ENCODE measurements at regions not wholly inside any gene's neighbourhood (a gene's known extent, or its start where the extent isn't known, plus 50 kb on each side); places are given as distances from the start of the nearest gene placed in this dataset.
"Not testable (repeated sequence)": the region's sequence is repeated elsewhere in the genome, so short reads cannot be mapped to it uniquely, and the experiment has no call there.

- H3K27me3 ChIP-seq (ENCODE audit: insufficient read depth, insufficient read length), result no peaks in the 10 kb centered on the region
- DNase-seq (ENCODE audit: low read depth, low spot score), result no peak
- H3K9me3 ChIP-seq (ENCODE audit: insufficient read depth, low read length), result no peaks in the 10 kb centered on the region
- TF ChIP-seq YY1 (IDR thresholded peaks at IDR 0.05; ENCODE audit: insufficient read depth, insufficient read length) (no peak), ZNF274 (IDR thresholded peaks at IDR 0.05; ENCODE audit: low read depth, low read length) (no peak), SUZ12 (IDR thresholded peaks at IDR 0.05; ENCODE audit: extremely low read depth, insufficient read depth, insufficient read length) (no peak)
- peaks cover 2% of the 10 kb centered on the region for H3K4me1 ChIP-seq (ENCODE audit: insufficient read depth, insufficient read length)
- no peak overlapping the region for H3K4me3 ChIP-seq (ENCODE audit: insufficient read length, low read depth)
- no peak overlapping the region for H3K9ac ChIP-seq (ENCODE audit: insufficient read length, low read depth)
- no peaks in the 10 kb centered on the region for H3K36me3 ChIP-seq (ENCODE audit: insufficient read depth, insufficient read length, low read length)
Observed at GRCh38 chr12:67046062-67046461, 223.1 kb upstream of the CAND1 start.

GRCh38 chr12:67047634-67048033 lies 221.5 kb upstream of the CAND1 start:
- Histone ChIP-seq H3K27me3 (ENCODE audit: insufficient read depth, insufficient read length) (no peaks in the 10 kb centered on the region), H3K9me3 (ENCODE audit: insufficient read depth, low read length) (no peaks in the 10 kb centered on the region), H3K4me3 (ENCODE audit: insufficient read length, low read depth) (no peak overlapping the region), H3K4me1 (ENCODE audit: insufficient read depth, insufficient read length) (peaks cover 2% of the 10 kb centered on the region), H3K36me3 (ENCODE audit: insufficient read depth, insufficient read length, low read length) (no peaks in the 10 kb centered on the region), H3K9ac (ENCODE audit: insufficient read length, low read depth) (no peak overlapping the region)
- TF ChIP-seq YY1 (IDR thresholded peaks at IDR 0.05; ENCODE audit: insufficient read depth, insufficient read length) (no peak), ZNF274 (IDR thresholded peaks at IDR 0.05; ENCODE audit: low read depth, low read length) (no peak), SUZ12 (IDR thresholded peaks at IDR 0.05; ENCODE audit: extremely low read depth, insufficient read depth, insufficient read length) (no peak)
- DNase-seq (ENCODE audit: low read depth, low spot score), result no peak

GRCh38 chr12:67048371-67048770 lies 220.8 kb upstream of the CAND1 start:
- H3K4me1 ChIP-seq (ENCODE audit: insufficient read depth, insufficient read length), result no peaks in the 10 kb centered on the region
- H3K27me3 ChIP-seq (ENCODE audit: insufficient read depth, insufficient read length), result no peaks in the 10 kb centered on the region
- H3K4me3 ChIP-seq (ENCODE audit: insufficient read length, low read depth), result no peak overlapping the region
- no peaks in the 10 kb centered on the region for H3K36me3 ChIP-seq (ENCODE audit: insufficient read depth, insufficient read length, low read length)
- DNase-seq (ENCODE audit: low read depth, low spot score), result no peak
- no peak overlapping the region for H3K9ac ChIP-seq (ENCODE audit: insufficient read length, low read depth)
- no peak for TF ChIP-seq SUZ12 (IDR thresholded peaks at IDR 0.05; ENCODE audit: extremely low read depth, insufficient read depth, insufficient read length)
- no peak for TF ChIP-seq ZNF274 (IDR thresholded peaks at IDR 0.05; ENCODE audit: low read depth, low read length)
- TF ChIP-seq YY1 (IDR thresholded peaks at IDR 0.05; ENCODE audit: insufficient read depth, insufficient read length), result no peak
- H3K9me3 ChIP-seq (ENCODE audit: insufficient read depth, low read length), result no peaks in the 10 kb centered on the region

GRCh38 chr12:67049199-67049598 lies 220.0 kb upstream of the CAND1 start:
- not testable (repeated sequence) for H3K9ac ChIP-seq (ENCODE audit: insufficient read length, low read depth); H3K4me3 ChIP-seq (ENCODE audit: insufficient read length, low read depth); H3K36me3 ChIP-seq (ENCODE audit: insufficient read depth, insufficient read length, low read length); DNase-seq (ENCODE audit: low read depth, low spot score); H3K9me3 ChIP-seq (ENCODE audit: insufficient read depth, low read length); H3K27me3 ChIP-seq (ENCODE audit: insufficient read depth, insufficient read length); H3K4me1 ChIP-seq (ENCODE audit: insufficient read depth, insufficient read length)

GRCh38 chr12:67052981-67053380 lies 216.2 kb upstream of the CAND1 start:
- H3K27me3 ChIP-seq (ENCODE audit: insufficient read depth, insufficient read length), result no peaks in the 10 kb centered on the region
- H3K9me3 ChIP-seq (ENCODE audit: insufficient read depth, low read length), result no peaks in the 10 kb centered on the region
- H3K9ac ChIP-seq (ENCODE audit: insufficient read length, low read depth), result no peak overlapping the region
- H3K36me3 ChIP-seq (ENCODE audit: insufficient read depth, insufficient read length, low read length), result no peaks in the 10 kb centered on the region
- H3K4me3 ChIP-seq (ENCODE audit: insufficient read length, low read depth), result no peak overlapping the region
- DNase-seq (ENCODE audit: low read depth, low spot score), result no peak
- TF ChIP-seq ZNF274 (IDR thresholded peaks at IDR 0.05; ENCODE audit: low read depth, low read length) (no peak), SUZ12 (IDR thresholded peaks at IDR 0.05; ENCODE audit: extremely low read depth, insufficient read depth, insufficient read length) (no peak), YY1 (IDR thresholded peaks at IDR 0.05; ENCODE audit: insufficient read depth, insufficient read length) (no peak)
- no peaks in the 10 kb centered on the region for H3K4me1 ChIP-seq (ENCODE audit: insufficient read depth, insufficient read length)

- H3K27me3 ChIP-seq (ENCODE audit: insufficient read depth, insufficient read length), result no peaks in the 10 kb centered on the region
- TF ChIP-seq ZNF274 (IDR thresholded peaks at IDR 0.05; ENCODE audit: low read depth, low read length), result no peak
- no peak for TF ChIP-seq YY1 (IDR thresholded peaks at IDR 0.05; ENCODE audit: insufficient read depth, insufficient read length)
- no peak for TF ChIP-seq SUZ12 (IDR thresholded peaks at IDR 0.05; ENCODE audit: extremely low read depth, insufficient read depth, insufficient read length)
- no peak for DNase-seq (ENCODE audit: low read depth, low spot score)
- no peak overlapping the region for H3K4me3 ChIP-seq (ENCODE audit: insufficient read length, low read depth)
- no peaks in the 10 kb centered on the region for H3K36me3 ChIP-seq (ENCODE audit: insufficient read depth, insufficient read length, low read length)
- H3K4me1 ChIP-seq (ENCODE audit: insufficient read depth, insufficient read length), result no peaks in the 10 kb centered on the region
- no peak overlapping the region for H3K9ac ChIP-seq (ENCODE audit: insufficient read length, low read depth)
- H3K9me3 ChIP-seq (ENCODE audit: insufficient read depth, low read length), result no peaks in the 10 kb centered on the region
Observed at GRCh38 chr12:67056329-67056728, 212.8 kb upstream of the CAND1 start.

- no peaks in the 10 kb centered on the region for H3K9me3 ChIP-seq (ENCODE audit: insufficient read depth, low read length)
- DNase-seq (ENCODE audit: low read depth, low spot score), result no peak
- H3K27me3 ChIP-seq (ENCODE audit: insufficient read depth, insufficient read length), result no peaks in the 10 kb centered on the region
- no peaks in the 10 kb centered on the region for H3K36me3 ChIP-seq (ENCODE audit: insufficient read depth, insufficient read length, low read length)
- TF ChIP-seq YY1 (IDR thresholded peaks at IDR 0.05; ENCODE audit: insufficient read depth, insufficient read length), result no peak
- TF ChIP-seq ZNF274 (IDR thresholded peaks at IDR 0.05; ENCODE audit: low read depth, low read length), result no peak
- TF ChIP-seq SUZ12 (IDR thresholded peaks at IDR 0.05; ENCODE audit: extremely low read depth, insufficient read depth, insufficient read length), result no peak
- H3K4me1 ChIP-seq (ENCODE audit: insufficient read depth, insufficient read length), result no peaks in the 10 kb centered on the region
- H3K4me3 ChIP-seq (ENCODE audit: insufficient read length, low read depth), result no peak overlapping the region
- H3K9ac ChIP-seq (ENCODE audit: insufficient read length, low read depth), result no peak overlapping the region
Observed at GRCh38 chr12:67057072-67057471, 212.1 kb upstream of the CAND1 start.

- Histone ChIP-seq H3K36me3 (ENCODE audit: insufficient read depth, insufficient read length, low read length) (no peaks in the 10 kb centered on the region), H3K4me1 (ENCODE audit: insufficient read depth, insufficient read length) (no peaks in the 10 kb centered on the region), H3K4me3 (ENCODE audit: insufficient read length, low read depth) (no peak overlapping the region), H3K27me3 (ENCODE audit: insufficient read depth, insufficient read length) (peaks cover 3% of the 10 kb centered on the region), H3K9ac (ENCODE audit: insufficient read length, low read depth) (no peak overlapping the region), H3K9me3 (ENCODE audit: insufficient read depth, low read length) (no peaks in the 10 kb centered on the region)
- DNase-seq (ENCODE audit: low read depth, low spot score), result no peak
- TF ChIP-seq YY1 (IDR thresholded peaks at IDR 0.05; ENCODE audit: insufficient read depth, insufficient read length) (no peak), ZNF274 (IDR thresholded peaks at IDR 0.05; ENCODE audit: low read depth, low read length) (no peak), SUZ12 (IDR thresholded peaks at IDR 0.05; ENCODE audit: extremely low read depth, insufficient read depth, insufficient read length) (no peak)
Observed at GRCh38 chr12:67062193-67062592, 207.0 kb upstream of the CAND1 start.

Data from NT2/D1 (cell line).